HuH-7 (cell line): ENCODE measurements at regions not wholly inside any gene's neighbourhood (a gene's known extent, or its start where the extent isn't known, plus 50 kb on each side); places are given as distances from the start of the nearest gene placed in this dataset.

Experiments used
- DNase-seq: peaks from one replicate; pipeline ENCODE4 v3.0.0; 2011; ENCODE audit warnings: low spot score

- DNase-seq, result no peak
Measured at GRCh38 chr9:129473523-129474244, 147.2 kb downstream of the C9orf50 start.

DNA sequence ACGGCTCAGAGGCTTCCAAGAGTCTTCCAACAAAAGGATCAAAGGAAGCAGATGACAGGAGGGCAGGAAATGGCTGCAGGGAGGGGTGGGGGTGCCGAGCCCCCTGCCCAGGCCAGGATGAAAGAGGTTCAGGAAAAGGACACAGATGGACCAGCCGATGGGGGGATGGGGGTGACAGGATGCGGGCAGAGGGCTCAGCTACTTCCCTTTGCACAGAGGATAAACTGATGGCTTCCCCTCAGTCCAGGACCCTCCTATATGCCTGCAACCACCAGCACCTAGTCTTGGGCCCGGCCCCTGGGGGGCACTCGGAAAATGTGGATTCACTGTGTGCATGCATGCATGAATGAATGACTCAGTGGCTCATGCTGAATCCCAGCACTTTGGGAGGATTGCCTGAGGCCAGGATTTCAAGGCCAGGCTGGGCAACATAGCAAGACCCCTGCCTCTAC lies 148.2 kb downstream of the C9orf50 start:
- no peak for DNase-seq

DNA sequence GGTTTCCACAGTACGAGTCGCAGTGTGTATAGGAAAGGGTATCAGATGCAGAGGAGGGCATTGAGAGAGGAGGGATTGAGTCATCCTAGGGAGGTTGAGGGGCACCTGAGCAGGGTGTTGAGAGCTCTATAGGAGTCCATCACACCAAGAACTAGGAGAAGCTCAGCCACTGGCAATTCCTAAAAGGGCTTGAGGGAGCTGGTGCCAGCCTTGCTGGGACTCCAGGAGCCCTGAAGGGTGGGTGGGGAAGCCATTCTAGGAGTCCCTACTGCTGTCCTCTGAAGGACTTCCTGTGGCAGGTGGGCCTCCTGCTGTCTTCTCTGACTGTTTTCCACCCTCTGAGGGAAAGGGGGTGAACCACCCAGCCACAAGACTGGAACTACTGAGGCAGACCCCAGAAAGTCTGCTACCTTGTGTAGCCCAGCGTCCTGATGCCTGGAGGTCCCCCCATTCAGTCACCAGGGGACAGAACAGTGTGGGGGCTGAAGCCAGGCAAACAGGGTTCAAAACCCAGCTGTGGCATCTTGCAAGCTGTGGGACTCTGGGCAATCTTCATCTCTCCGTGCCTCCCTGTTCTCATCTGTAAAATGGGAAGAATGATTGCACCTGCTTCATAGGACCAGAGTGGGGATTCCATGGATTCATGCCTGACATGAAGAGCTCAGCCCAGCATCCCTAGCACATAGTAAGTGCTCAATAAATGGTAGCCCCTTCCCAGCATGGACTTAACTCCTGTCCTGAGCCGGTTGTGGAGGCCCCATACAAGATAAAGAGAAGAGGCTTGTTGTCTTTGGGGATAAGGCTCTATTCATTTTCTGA lies 149.5 kb downstream of the C9orf50 start:
- no peak for DNase-seq

DNA sequence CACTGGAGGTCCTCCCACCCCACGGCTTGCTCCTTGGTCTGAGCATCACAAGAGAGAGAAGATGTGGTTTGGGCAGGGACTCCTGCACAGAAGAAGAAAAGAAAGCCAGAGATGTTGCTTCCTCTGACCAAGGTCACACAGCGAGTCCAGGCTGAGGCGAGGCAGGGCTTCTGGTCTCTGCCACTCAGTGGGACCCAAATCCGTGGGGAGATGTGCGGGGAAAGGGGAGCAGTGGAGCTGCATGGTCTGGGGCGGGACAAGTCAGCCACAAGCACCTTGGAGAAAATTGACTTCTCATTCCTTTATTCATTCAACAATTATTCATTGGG lies 150.9 kb downstream of the C9orf50 start:
- no peak for DNase-seq

DNA sequence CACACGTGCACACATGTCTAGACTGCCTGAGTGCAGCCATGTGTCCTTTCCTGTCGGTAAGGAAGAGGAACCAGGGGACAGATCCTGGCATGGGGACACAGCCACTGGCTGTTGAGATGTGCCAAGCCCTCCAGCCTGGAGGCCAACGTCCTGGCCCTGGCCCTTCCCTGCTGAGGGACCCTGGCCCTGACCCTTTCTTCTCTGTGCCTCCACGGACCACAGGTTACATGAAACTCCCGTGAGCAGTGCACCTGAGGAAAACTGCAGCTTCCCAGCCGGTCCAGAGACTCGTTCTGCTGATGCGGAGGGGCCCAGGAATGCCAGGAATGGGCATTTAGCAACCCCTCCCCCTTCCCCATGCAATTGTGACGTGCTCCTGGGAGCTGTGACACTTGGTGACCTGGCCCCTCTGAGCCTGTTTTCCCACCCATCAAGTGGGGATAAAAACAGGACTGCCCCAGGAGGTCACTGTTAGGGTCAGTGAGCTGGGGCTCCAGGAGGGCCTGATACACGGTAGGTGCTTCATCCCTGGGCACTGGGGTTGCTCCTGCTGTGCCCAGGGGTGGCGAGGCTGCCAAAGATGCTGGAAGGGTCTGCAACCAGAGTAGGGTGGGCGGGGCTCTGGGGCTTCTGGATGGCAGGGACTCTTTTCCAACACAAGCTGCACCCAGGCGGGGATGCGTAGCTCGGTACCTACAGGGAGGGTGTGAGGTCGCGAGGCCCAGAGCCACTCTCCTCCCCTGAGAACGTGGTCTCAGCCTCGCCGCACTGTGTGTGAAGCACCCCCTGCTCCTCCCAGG lies 151.5 kb downstream of the C9orf50 start:
- DNase-seq, result no peak

GRCh38 chr9:129467739-129468666 lies 152.9 kb downstream of the C9orf50 start:
- no peak for DNase-seq

DNA sequence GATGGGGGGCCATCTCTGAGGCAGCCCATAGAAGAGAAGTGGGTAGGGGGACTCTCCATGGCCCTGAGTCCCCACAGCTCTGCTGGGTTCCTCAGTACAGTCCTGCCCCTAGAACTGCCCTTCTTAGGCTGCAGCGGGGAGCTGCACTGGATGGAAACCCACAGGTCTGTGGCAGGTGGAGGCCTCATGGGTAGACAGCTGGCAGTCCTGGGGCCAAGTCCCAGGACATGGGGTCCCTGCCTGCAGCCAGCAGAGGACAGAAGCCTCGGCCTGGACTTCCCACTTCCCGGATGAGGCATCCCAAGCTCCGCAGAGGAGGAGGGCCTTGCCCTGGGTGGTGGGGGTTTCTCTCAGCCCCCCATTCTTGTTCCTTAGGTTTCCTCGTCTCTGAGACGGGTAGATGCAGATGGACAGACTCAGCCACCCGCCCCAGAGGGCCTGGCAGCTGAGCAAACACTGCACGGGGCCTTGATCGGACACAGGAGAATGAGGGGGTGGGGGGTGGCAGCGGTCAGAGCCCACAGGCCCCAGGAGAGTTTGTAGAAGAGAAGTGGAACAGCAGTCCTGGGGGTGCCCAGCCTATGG lies 153.8 kb downstream of the C9orf50 start:
- no peak for DNase-seq

GRCh38 chr9:129465834-129466535 lies 154.9 kb downstream of the C9orf50 start:
- DNase-seq, result no peak

GRCh38 chr9:129464972-129465833 lies 155.7 kb downstream of the C9orf50 start:
- no peak for DNase-seq

- DNase-seq, result no peak
Measured at GRCh38 chr9:129463994-129464393, 156.9 kb downstream of the C9orf50 start.

GRCh38 chr9:129463477-129463876 lies 157.4 kb downstream of the C9orf50 start:
- no peak for DNase-seq

DNA sequence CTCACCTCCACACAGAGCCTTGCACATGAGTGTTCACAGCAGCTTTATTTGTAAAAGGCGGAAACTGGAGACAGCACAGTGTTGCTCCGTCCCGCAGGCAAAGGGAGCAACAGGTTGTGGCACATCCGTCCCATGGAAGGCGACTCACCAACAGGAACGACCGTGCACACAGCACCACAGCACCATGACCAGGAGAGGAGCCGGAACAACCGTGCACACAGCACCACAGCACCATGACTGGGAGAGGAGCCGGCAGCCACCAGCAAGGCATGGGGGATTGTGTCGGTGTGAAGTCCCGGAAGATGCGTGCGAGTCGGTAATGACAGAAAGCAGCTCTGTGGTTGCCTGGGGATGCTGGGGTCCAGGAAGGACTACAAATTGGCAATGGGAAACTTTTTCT lies 158.5 kb downstream of the C9orf50 start:
- DNase-seq, result no peak

GRCh38 chr9:129460323-129461261 lies 160.3 kb downstream of the C9orf50 start:
- peak; percentile 99 for DNase-seq

DNA sequence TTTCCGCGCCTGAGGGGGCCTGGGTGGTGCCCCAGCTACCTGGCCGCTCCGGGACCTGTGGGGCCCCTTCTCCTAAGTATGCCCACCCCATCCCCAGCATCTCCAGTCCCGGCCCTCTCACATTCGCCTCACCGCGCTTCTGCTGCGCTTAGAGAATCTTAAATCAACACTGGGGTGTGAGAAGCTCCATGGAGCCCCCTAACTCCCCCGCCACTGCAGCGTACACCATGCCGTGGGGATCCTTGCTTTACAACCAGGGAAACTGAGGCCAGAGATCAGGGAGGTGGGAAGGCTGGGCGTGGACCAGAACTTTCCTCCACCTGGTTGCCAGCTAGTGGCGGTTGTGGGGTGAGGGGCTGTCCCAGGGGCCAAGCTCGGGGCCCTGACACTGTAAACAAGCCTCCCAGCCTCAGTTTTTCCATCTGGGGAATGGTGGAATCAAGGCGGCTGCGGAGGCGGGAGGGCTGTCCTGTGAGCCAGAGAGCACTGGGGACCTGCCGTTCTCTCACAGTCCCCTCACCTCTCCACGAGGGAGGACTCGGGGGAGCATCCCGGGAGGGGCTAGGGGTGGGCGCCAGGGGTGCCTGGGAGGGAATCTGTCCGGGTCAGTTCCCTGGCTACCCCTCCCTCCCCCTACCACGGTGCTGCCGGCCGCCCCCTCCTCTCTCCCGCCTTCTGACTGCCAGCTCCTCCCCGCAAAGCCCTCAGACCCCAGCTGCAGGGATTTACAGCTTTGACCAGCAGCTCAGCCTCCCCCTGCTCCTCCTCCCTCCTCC lies 161.2 kb downstream of the C9orf50 start:
- DNase-seq, result no peak

GRCh38 chr9:129458663-129459546 lies 162.0 kb downstream of the C9orf50 start:
- no peak for DNase-seq

GRCh38 chr9:129458155-129458661 lies 162.7 kb downstream of the C9orf50 start:
- peak; percentile 66 for DNase-seq
